ENCODE measurements at regions not wholly inside any gene's neighbourhood (a gene's known extent, or its start where the extent isn't known, plus 50 kb on each side); places are given as distances from the start of the nearest gene placed in this dataset.

DNA sequence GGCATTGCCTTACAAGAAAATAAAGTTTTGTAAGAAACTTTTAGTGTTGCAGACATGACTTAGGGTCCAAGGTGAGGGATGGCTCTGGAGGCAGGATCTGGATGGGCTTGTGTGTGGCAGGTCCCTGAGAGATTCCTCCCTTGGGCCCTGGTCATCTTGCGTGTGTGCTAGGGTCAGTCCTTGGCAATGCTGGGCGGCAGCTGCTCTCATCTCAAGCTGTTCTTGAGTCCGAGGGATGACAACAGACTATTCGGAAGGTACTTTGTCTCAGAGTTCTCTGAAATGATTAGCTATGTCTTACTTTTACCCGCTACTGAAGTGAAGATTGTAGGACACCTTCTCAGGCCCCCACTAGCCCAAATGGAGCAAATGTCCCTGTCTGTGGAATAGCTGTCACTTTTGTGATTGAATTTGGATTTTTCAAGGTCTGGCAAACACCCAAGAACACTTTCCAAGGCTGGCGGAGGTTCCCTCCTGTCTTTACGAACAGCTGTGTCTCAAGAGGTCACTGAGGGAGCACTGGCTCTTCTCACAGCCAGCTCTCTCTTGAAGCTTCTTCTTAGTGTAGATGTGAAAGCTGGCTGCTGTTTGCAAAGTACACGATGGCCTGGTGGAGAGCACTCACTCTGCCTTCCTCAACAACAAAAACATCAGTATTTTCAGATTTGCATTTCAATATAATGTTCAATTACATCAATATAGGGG lies 253.6 kb downstream of the STK31 start:
- Histone ChIP-seq H3K36me3 (ENCODE audit: control insufficient read depth, insufficient read depth, low read length) (no peaks in the 10 kb centered on the region), H3K27me3 (ENCODE audit: insufficient read depth, low read length, poor library complexity) (no peaks in the 10 kb centered on the region), H4K8ac (ENCODE audit: low read depth, low read length) (no peak overlapping the region), H2BK5ac (ENCODE audit: low read length) (no peak overlapping the region), H3K79me2 (ENCODE audit: control insufficient read depth, insufficient read depth, low read length) (no peaks in the 10 kb centered on the region), H3K79me1 (ENCODE audit: low read length) (no peaks in the 10 kb centered on the region), H3K56ac (ENCODE audit: low read length) (no peak overlapping the region), H2AK5ac (ENCODE audit: low read length) (no peak overlapping the region), H3K4me3 (ENCODE audit: low read length) (no peak overlapping the region), H3K27ac (ENCODE audit: low read depth, low read length) (no peak overlapping the region), H3K23ac (ENCODE audit: low read length) (no peak overlapping the region), H3K4ac (ENCODE audit: low read depth, low read length) (no peak overlapping the region), H2BK120ac (ENCODE audit: low read depth, low read length) (no peak overlapping the region), H3K18ac (ENCODE audit: low read length) (no peak overlapping the region), H3K4me2 (ENCODE audit: low read length) (no peak overlapping the region), H3K4me1 (ENCODE audit: control insufficient read depth, low read depth, low read length) (peaks cover 2% of the 10 kb centered on the region), H3K9ac (ENCODE audit: low read length) (no peak overlapping the region), H4K5ac (ENCODE audit: low read length) (no peak overlapping the region), H2BK15ac (replicated peaks; ENCODE audit: low read depth) (no peak overlapping the region)
- WGBS (ENCODE audit: extremely low coverage, insufficient coverage, low lambda C conversion rate): no CpG with 5 or more reads among the region's 8 CpGs
- no peak for DNase-seq

DNA sequence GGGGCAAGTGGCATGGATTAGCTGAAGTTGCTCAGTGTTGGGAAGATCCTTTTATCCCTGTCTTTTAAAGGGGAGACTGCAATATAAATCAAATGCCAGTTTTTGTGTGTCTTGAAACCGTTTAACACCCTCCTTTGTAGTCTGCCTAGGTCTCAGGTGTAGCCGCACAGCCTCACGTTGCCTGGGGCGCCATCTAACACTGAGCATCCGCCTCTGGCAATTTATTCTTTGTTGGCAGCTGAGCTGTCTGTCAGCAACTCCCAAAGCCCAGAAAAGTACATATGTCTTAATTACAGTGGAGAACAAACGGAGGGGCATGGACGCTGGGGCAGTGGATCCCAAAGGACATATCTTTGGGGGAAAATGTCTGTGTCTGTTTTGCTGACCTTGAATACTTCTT lies 254.7 kb downstream of the STK31 start:
- H3K36me3 ChIP-seq (ENCODE audit: control insufficient read depth, insufficient read depth, low read length): no peaks in the 10 kb centered on the region
- no peaks in the 10 kb centered on the region for H3K27me3 ChIP-seq (ENCODE audit: insufficient read depth, low read length, poor library complexity)
- H3K18ac ChIP-seq (ENCODE audit: low read length): no peak overlapping the region
- H3K4ac ChIP-seq (ENCODE audit: low read depth, low read length): no peak overlapping the region
- no peak overlapping the region for H3K23ac ChIP-seq (ENCODE audit: low read length)
- H2BK15ac ChIP-seq (replicated peaks; ENCODE audit: low read depth): no peak overlapping the region
- peaks cover 3% of the 10 kb centered on the region for H3K4me1 ChIP-seq (ENCODE audit: control insufficient read depth, low read depth, low read length)
- no peak overlapping the region for H3K4me2 ChIP-seq (ENCODE audit: low read length)
- no CpG with 5 or more reads among the region's 7 CpGs for WGBS (ENCODE audit: extremely low coverage, insufficient coverage, low lambda C conversion rate)
- no peaks in the 10 kb centered on the region for H3K79me2 ChIP-seq (ENCODE audit: control insufficient read depth, insufficient read depth, low read length)
- no peak overlapping the region for H3K9ac ChIP-seq (ENCODE audit: low read length)
- H3K27ac ChIP-seq (ENCODE audit: low read depth, low read length): no peak overlapping the region
- H4K5ac ChIP-seq (ENCODE audit: low read length): no peak overlapping the region
- no peak overlapping the region for H2AK5ac ChIP-seq (ENCODE audit: low read length)
- no peak overlapping the region for H2BK120ac ChIP-seq (ENCODE audit: low read depth, low read length)
- no peak overlapping the region for H4K8ac ChIP-seq (ENCODE audit: low read depth, low read length)
- no peak overlapping the region for H3K56ac ChIP-seq (ENCODE audit: low read length)
- DNase-seq: no peak
- no peaks in the 10 kb centered on the region for H3K79me1 ChIP-seq (ENCODE audit: low read length)
- no peak overlapping the region for H2BK5ac ChIP-seq (ENCODE audit: low read length)
- no peak overlapping the region for H3K4me3 ChIP-seq (ENCODE audit: low read length)

DNA sequence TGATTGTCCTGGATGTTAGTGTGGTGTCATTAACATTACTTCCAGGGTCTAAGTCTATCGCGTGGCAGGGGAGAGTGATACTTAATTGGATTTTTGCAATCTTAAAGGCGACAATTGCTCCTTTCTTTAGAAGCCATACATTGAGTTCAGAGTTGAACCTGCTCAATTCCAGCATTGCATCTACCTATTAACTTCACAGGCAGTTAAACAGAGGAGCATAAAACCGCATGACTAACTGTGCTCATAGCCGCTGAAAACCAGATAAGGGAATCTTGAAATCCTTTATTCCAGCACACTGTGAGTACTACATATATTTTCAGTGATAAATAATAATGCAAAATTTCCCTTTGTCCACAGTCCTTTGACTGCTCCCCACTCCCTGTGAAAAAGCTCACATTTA lies 255.3 kb downstream of the STK31 start:
- no peaks in the 10 kb centered on the region for H3K79me2 ChIP-seq (ENCODE audit: control insufficient read depth, insufficient read depth, low read length)
- no peak overlapping the region for H3K4me3 ChIP-seq (ENCODE audit: low read length)
- H3K27ac ChIP-seq (ENCODE audit: low read depth, low read length): no peak overlapping the region
- DNase-seq: no peak
- H4K8ac ChIP-seq (ENCODE audit: low read depth, low read length): no peak overlapping the region
- H3K79me1 ChIP-seq (ENCODE audit: low read length): no peaks in the 10 kb centered on the region
- no peak overlapping the region for H3K56ac ChIP-seq (ENCODE audit: low read length)
- H3K18ac ChIP-seq (ENCODE audit: low read length): no peak overlapping the region
- no CpG with 5 or more reads among the region's 5 CpGs for WGBS (ENCODE audit: extremely low coverage, insufficient coverage, low lambda C conversion rate)
- H2BK120ac ChIP-seq (ENCODE audit: low read depth, low read length): no peak overlapping the region
- no peaks in the 10 kb centered on the region for H3K36me3 ChIP-seq (ENCODE audit: control insufficient read depth, insufficient read depth, low read length)
- H3K23ac ChIP-seq (ENCODE audit: low read length): no peak overlapping the region
- no peak overlapping the region for H3K4me2 ChIP-seq (ENCODE audit: low read length)
- no peak overlapping the region for H2AK5ac ChIP-seq (ENCODE audit: low read length)
- H3K4me1 ChIP-seq (ENCODE audit: control insufficient read depth, low read depth, low read length): peaks cover 5% of the 10 kb centered on the region
- no peaks in the 10 kb centered on the region for H3K27me3 ChIP-seq (ENCODE audit: insufficient read depth, low read length, poor library complexity)
- H2BK5ac ChIP-seq (ENCODE audit: low read length): no peak overlapping the region
- H3K4ac ChIP-seq (ENCODE audit: low read depth, low read length): no peak overlapping the region
- H3K9ac ChIP-seq (ENCODE audit: low read length): no peak overlapping the region
- no peak overlapping the region for H4K5ac ChIP-seq (ENCODE audit: low read length)
- H2BK15ac ChIP-seq (replicated peaks; ENCODE audit: low read depth): no peak overlapping the region

DNA sequence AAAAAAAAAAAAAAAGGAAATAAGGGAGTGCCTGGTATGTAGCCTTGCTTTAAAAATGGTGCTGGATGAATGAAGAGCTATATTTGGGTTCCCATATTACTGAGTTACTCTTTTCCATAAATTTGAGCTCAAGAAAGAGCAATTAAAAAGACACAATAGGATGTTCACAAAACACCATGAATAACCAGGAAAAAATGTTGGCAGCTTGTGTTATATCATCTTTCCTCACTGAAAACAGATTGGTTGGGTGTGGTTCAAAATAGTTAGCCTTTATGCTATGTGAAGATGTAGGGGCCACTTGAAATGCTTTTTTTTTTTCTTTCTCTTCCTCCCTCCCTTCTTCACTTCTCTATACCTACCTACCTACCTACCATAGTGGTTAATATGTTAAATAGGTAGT lies 256.9 kb downstream of the STK31 start:
- H3K4ac ChIP-seq (ENCODE audit: low read depth, low read length): no peak overlapping the region
- H2BK5ac ChIP-seq (ENCODE audit: low read length): no peak overlapping the region
- no peak overlapping the region for H2BK15ac ChIP-seq (replicated peaks; ENCODE audit: low read depth)
- H3K18ac ChIP-seq (ENCODE audit: low read length): no peak overlapping the region
- H3K56ac ChIP-seq (ENCODE audit: low read length): no peak overlapping the region
- no peak overlapping the region for H2BK120ac ChIP-seq (ENCODE audit: low read depth, low read length)
- no peak overlapping the region for H3K9ac ChIP-seq (ENCODE audit: low read length)
- peaks cover 5% of the 10 kb centered on the region for H3K4me1 ChIP-seq (ENCODE audit: control insufficient read depth, low read depth, low read length)
- no peaks in the 10 kb centered on the region for H3K27me3 ChIP-seq (ENCODE audit: insufficient read depth, low read length, poor library complexity)
- H2AK5ac ChIP-seq (ENCODE audit: low read length): no peak overlapping the region
- no peak for DNase-seq
- H3K4me3 ChIP-seq (ENCODE audit: low read length): no peak overlapping the region
- no peak overlapping the region for H4K5ac ChIP-seq (ENCODE audit: low read length)
- no peak overlapping the region for H3K27ac ChIP-seq (ENCODE audit: low read depth, low read length)
- no peak overlapping the region for H4K8ac ChIP-seq (ENCODE audit: low read depth, low read length)
- H3K79me1 ChIP-seq (ENCODE audit: low read length): no peaks in the 10 kb centered on the region
- H3K4me2 ChIP-seq (ENCODE audit: low read length): no peak overlapping the region
- no peaks in the 10 kb centered on the region for H3K36me3 ChIP-seq (ENCODE audit: control insufficient read depth, insufficient read depth, low read length)
- no peak overlapping the region for H3K23ac ChIP-seq (ENCODE audit: low read length)
- H3K79me2 ChIP-seq (ENCODE audit: control insufficient read depth, insufficient read depth, low read length): no peaks in the 10 kb centered on the region

DNA sequence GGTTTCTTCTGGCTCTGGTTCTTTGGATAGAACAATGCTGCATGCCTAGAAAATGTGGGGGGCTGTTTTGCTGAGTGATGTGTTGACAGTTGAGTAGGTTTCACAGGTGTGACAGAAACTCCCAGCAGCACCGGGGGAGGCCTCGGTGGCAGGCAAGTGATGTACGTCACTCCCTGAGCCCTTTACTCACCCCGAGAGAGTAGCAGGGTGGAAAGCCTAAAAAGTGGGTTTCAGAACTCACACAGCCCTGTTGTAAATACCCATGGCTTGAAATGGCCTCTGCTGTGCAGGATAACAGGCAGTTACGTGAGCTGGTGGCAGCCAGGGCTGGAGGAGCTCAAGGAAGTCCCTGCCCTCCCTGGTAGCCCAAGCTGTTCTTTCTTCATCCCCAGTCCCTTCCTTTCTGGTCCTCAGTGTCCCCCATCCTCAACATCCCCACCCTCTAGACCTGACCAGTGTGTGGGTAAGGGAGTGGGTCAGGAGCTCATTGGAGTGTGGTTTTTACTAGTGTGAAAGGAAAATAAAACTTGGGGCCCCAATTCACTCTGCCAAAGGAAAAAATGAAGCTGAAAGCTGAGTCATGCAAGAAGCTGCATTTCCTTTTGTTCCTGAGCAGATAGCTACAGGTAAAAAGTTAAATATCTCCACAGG lies 258.1 kb downstream of the STK31 start:
- H3K4me2 ChIP-seq (ENCODE audit: low read length): no peak overlapping the region
- no peaks in the 10 kb centered on the region for H3K27me3 ChIP-seq (ENCODE audit: insufficient read depth, low read length, poor library complexity)
- no peak overlapping the region for H3K4ac ChIP-seq (ENCODE audit: low read depth, low read length)
- peak overlapping the region; percentile 18 for H3K56ac ChIP-seq (ENCODE audit: low read length)
- H4K5ac ChIP-seq (ENCODE audit: low read length): peak overlapping the region; percentile 84
- no peak overlapping the region for H2BK120ac ChIP-seq (ENCODE audit: low read depth, low read length)
- peaks cover 5% of the 10 kb centered on the region for H3K4me1 ChIP-seq (ENCODE audit: control insufficient read depth, low read depth, low read length)
- peak; percentile 20 for DNase-seq
- H3K79me2 ChIP-seq (ENCODE audit: control insufficient read depth, insufficient read depth, low read length): no peaks in the 10 kb centered on the region
- no peaks in the 10 kb centered on the region for H3K79me1 ChIP-seq (ENCODE audit: low read length)
- H2BK5ac ChIP-seq (ENCODE audit: low read length): peak overlapping the region; percentile 43
- H3K4me3 ChIP-seq (ENCODE audit: low read length): no peak overlapping the region
- no peaks in the 10 kb centered on the region for H3K36me3 ChIP-seq (ENCODE audit: control insufficient read depth, insufficient read depth, low read length)
- H3K18ac ChIP-seq (ENCODE audit: low read length): peak overlapping the region; percentile 53
- H3K23ac ChIP-seq (ENCODE audit: low read length): no peak overlapping the region
- no peak overlapping the region for H3K27ac ChIP-seq (ENCODE audit: low read depth, low read length)
- no peak overlapping the region for H3K9ac ChIP-seq (ENCODE audit: low read length)
- no CpG with 5 or more reads among the region's 5 CpGs for WGBS (ENCODE audit: extremely low coverage, insufficient coverage, low lambda C conversion rate)
- H4K8ac ChIP-seq (ENCODE audit: low read depth, low read length): no peak overlapping the region
- no peak overlapping the region for H2BK15ac ChIP-seq (replicated peaks; ENCODE audit: low read depth)
- no peak overlapping the region for H2AK5ac ChIP-seq (ENCODE audit: low read length)

DNA sequence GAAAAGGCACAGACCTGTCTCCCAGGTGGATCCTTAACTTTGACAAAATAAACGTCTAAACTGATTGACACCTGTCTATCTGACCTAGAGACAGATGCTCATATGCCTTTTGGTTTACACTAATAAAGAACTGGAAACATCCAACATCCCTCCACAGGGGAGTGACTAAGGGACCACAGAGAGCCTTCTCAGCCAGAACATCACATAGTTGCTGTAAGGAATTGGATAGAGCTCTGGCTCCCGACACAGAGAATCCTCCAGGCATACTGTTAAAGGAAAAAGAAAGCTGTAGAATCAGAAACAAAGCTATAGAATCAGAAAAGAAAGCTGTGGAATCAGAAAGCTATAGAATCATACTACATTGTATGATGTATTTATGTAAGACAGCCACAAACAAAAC lies 258.8 kb downstream of the STK31 start:
- Histone ChIP-seq H2BK15ac (replicated peaks; ENCODE audit: low read depth) (no peak overlapping the region), H3K56ac (ENCODE audit: low read length) (no peak overlapping the region), H3K4ac (ENCODE audit: low read depth, low read length) (no peak overlapping the region), H2BK5ac (ENCODE audit: low read length) (no peak overlapping the region), H3K4me3 (ENCODE audit: low read length) (no peak overlapping the region), H3K18ac (ENCODE audit: low read length) (no peak overlapping the region), H3K23ac (ENCODE audit: low read length) (no peak overlapping the region), H2AK5ac (ENCODE audit: low read length) (no peak overlapping the region), H3K27me3 (ENCODE audit: insufficient read depth, low read length, poor library complexity) (no peaks in the 10 kb centered on the region), H2BK120ac (ENCODE audit: low read depth, low read length) (no peak overlapping the region), H3K4me1 (ENCODE audit: control insufficient read depth, low read depth, low read length) (peaks cover 5% of the 10 kb centered on the region), H3K79me2 (ENCODE audit: control insufficient read depth, insufficient read depth, low read length) (no peaks in the 10 kb centered on the region), H4K8ac (ENCODE audit: low read depth, low read length) (no peak overlapping the region), H3K4me2 (ENCODE audit: low read length) (no peak overlapping the region), H3K27ac (ENCODE audit: low read depth, low read length) (no peak overlapping the region), H3K36me3 (ENCODE audit: control insufficient read depth, insufficient read depth, low read length) (no peaks in the 10 kb centered on the region), H3K79me1 (ENCODE audit: low read length) (no peaks in the 10 kb centered on the region), H3K9ac (ENCODE audit: low read length) (no peak overlapping the region), H4K5ac (ENCODE audit: low read length) (no peak overlapping the region)
- no CpG with 5 or more reads among the region's 2 CpGs for WGBS (ENCODE audit: extremely low coverage, insufficient coverage, low lambda C conversion rate)
- DNase-seq: peak; percentile 2
